ENCODE measurements at regions not wholly inside any gene's neighbourhood (a gene's known extent, or its start where the extent isn't known, plus 50 kb on each side); places are given as distances from the start of the nearest gene placed in this dataset.

- Histone ChIP-seq H3K27ac (no peak overlapping the region), H3K36me3 (peaks cover 0 to 6% (median 0%) of the 10 kb centered on the region in 6 donors), H3K9me3 (peaks cover 0 to 12% (median 6%) of the 10 kb centered on the region in 8 donors), H3K4me3 (no peak overlapping the region), H3K4me1 (peaks cover 2 to 17% (median 9%) of the 10 kb centered on the region in 6 donors), H3K27me3 (replicated peaks in 1 of 7) (no peaks in the 10 kb centered on the region)
- intact Hi-C loops (cut with DNase I; ENCODE audit: low total_unique reads) = no loop called here
- 91 to 96% (median 96%) methylated on average over 20 to 33 of the region's 33 CpGs for WGBS, 5 donors
- DNase-seq = no peak
- no peak for TF ChIP-seq POLR2A (IDR thresholded peaks at IDR 0.05)
- no peak for TF ChIP-seq CTCF (IDR thresholded peaks at IDR 0.05 in 8 of 11, conservative IDR thresholded peaks at IDR 0.05 in 3 of 11)
- TF ChIP-seq POLR2AphosphoS5 (IDR thresholded peaks at IDR 0.05) = no peak
Observed at GRCh38 chr2:241953324-241953928, 83.9 kb downstream of the RTP5 start.

- peak; percentile 53 for DNase-seq
- 89 to 98% (median 96%) methylated on average over 13 of the region's 13 CpGs for WGBS, 5 donors
- intact Hi-C loops (cut with DNase I; ENCODE audit: low total_unique reads) = no loop called here
- peaks cover 0 to 31% (median 16%) of the 10 kb centered on the region in 6 donors for H3K4me1 ChIP-seq
- H3K36me3 ChIP-seq = peaks cover 0 to 13% (median 0%) of the 10 kb centered on the region in 6 donors
- no peak overlapping the region for H3K4me3 ChIP-seq
- TF ChIP-seq POLR2AphosphoS5 (IDR thresholded peaks at IDR 0.05) (no peak), CTCF (IDR thresholded peaks at IDR 0.05 in 8 of 11, conservative IDR thresholded peaks at IDR 0.05 in 3 of 11) (no peak), POLR2A (IDR thresholded peaks at IDR 0.05) (no peak)
- peaks cover 0 to 13% (median 6%) of the 10 kb centered on the region in 8 donors for H3K9me3 ChIP-seq
- H3K27me3 ChIP-seq (replicated peaks in 1 of 7) = no peaks in the 10 kb centered on the region
- H3K27ac ChIP-seq = no peak overlapping the region
Observed at GRCh38 chr2:241956521-241957110, 87.1 kb downstream of the RTP5 start.

- Histone ChIP-seq H3K27me3 (replicated peaks in 1 of 7) (no peaks in the 10 kb centered on the region), H3K4me3 (no peak overlapping the region), H3K9me3 (peaks cover 0 to 13% (median 6%) of the 10 kb centered on the region in 8 donors), H3K27ac (no peak overlapping the region), H3K36me3 (peaks cover 0 to 13% (median 0%) of the 10 kb centered on the region in 6 donors), H3K4me1 (peaks cover 0 to 35% (median 17%) of the 10 kb centered on the region in 6 donors)
- intact Hi-C loops (cut with DNase I; ENCODE audit: low total_unique reads) = no loop called here
- no peak for TF ChIP-seq POLR2A (IDR thresholded peaks at IDR 0.05)
- TF ChIP-seq POLR2AphosphoS5 (IDR thresholded peaks at IDR 0.05) = no peak
- TF ChIP-seq CTCF (IDR thresholded peaks at IDR 0.05 in 8 of 11, conservative IDR thresholded peaks at IDR 0.05 in 3 of 11) = no peak
- peak; percentile 40 for DNase-seq
- 87 to 95% (median 93%) methylated on average over 14 of the region's 14 CpGs for WGBS, 5 donors
Observed at GRCh38 chr2:241957276-241957675, 87.7 kb downstream of the RTP5 start.

- intact Hi-C loops (cut with DNase I; ENCODE audit: low total_unique reads) = no loop called here
- WGBS, 5 donors = 72 to 85% (median 79%) methylated on average over 21 of the region's 21 CpGs
- Histone ChIP-seq H3K36me3 (peaks cover 0 to 13% (median 0%) of the 10 kb centered on the region in 6 donors), H3K9me3 (peaks cover 0 to 13% (median 6%) of the 10 kb centered on the region in 8 donors), H3K27me3 (replicated peaks in 1 of 7) (no peaks in the 10 kb centered on the region), H3K4me1 (peaks cover 4 to 52% (median 25%) of the 10 kb centered on the region in 6 donors), H3K4me3 (no peak overlapping the region), H3K27ac (peak overlapping the region in 3 of 8 donors; percentile 13 to 31 (median 23))
- DNase-seq = peak; percentile 27
- TF ChIP-seq POLR2AphosphoS5 (IDR thresholded peaks at IDR 0.05) (no peak), POLR2A (IDR thresholded peaks at IDR 0.05) (no peak), CTCF (IDR thresholded peaks at IDR 0.05 in 8 of 11, conservative IDR thresholded peaks at IDR 0.05 in 3 of 11) (no peak)
Observed at GRCh38 chr2:241958818-241959545, 89.5 kb downstream of the RTP5 start.
